ENCODE measurements at regions not wholly inside any gene's neighbourhood (a gene's known extent, or its start where the extent isn't known, plus 50 kb on each side); places are given as distances from the start of the nearest gene placed in this dataset.

- DNase-seq: no peak
- TF ChIP-seq GATA1 (IDR thresholded peaks at IDR 0.05; ENCODE audit: low read depth, low read length): no peak
- no peak for TF ChIP-seq POLR2A (IDR thresholded peaks at IDR 0.05; ENCODE audit: low read length)
Measured at GRCh38 chr1:8144323-8144722, 118.2 kb upstream of the ERRFI1 start.

GRCh38 chr1:8142955-8143629, 117.0 kb upstream of the ERRFI1 start:
- TF ChIP-seq POLR2A (IDR thresholded peaks at IDR 0.05; ENCODE audit: low read length) (no peak), GATA1 (IDR thresholded peaks at IDR 0.05; ENCODE audit: low read depth, low read length) (no peak)
- DNase-seq: no peak

GRCh38 chr1:8139941-8140340, 113.8 kb upstream of the ERRFI1 start:
- DNase-seq: no peak
- TF ChIP-seq GATA1 (IDR thresholded peaks at IDR 0.05; ENCODE audit: low read depth, low read length) (no peak), POLR2A (IDR thresholded peaks at IDR 0.05; ENCODE audit: low read length) (no peak)

GRCh38 chr1:8139383-8139782, 113.3 kb upstream of the ERRFI1 start:
- no peak for TF ChIP-seq POLR2A (IDR thresholded peaks at IDR 0.05; ENCODE audit: low read length)
- no peak for TF ChIP-seq GATA1 (IDR thresholded peaks at IDR 0.05; ENCODE audit: low read depth, low read length)

DNA sequence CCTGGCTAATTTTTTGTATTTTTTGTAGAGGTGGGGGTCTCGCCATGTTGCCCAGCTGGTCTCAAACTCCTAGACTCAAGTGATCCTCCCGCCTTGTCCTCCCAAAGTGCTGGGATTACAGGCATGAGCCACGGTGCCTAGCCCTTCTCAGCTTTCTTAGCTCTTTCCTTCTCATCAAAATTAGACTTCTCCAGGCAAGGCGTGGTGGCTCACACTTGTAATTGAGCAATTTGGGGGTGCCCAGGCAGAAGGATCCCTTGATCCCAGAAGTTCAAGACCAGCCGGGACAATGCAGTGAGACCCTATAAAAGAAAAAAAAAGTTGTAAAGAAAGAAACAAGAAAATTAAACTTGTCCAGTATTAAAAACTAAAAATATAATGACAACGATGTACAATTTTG, 112.6 kb upstream of the ERRFI1 start:
- TF ChIP-seq GATA1 (IDR thresholded peaks at IDR 0.05; ENCODE audit: low read depth, low read length) (no peak), POLR2A (IDR thresholded peaks at IDR 0.05; ENCODE audit: low read length) (no peak)
- no peak for DNase-seq

More at GRCh38 chr1:8139383-8139782, 113.3 kb upstream of the ERRFI1 start:
- DNase-seq: no peak

- TF ChIP-seq POLR2A (IDR thresholded peaks at IDR 0.05; ENCODE audit: low read length) (no peak), GATA1 (IDR thresholded peaks at IDR 0.05; ENCODE audit: low read depth, low read length) (no peak)
- DNase-seq: no peak
Measured at GRCh38 chr1:8137481-8138244, 111.6 kb upstream of the ERRFI1 start.

DNA sequence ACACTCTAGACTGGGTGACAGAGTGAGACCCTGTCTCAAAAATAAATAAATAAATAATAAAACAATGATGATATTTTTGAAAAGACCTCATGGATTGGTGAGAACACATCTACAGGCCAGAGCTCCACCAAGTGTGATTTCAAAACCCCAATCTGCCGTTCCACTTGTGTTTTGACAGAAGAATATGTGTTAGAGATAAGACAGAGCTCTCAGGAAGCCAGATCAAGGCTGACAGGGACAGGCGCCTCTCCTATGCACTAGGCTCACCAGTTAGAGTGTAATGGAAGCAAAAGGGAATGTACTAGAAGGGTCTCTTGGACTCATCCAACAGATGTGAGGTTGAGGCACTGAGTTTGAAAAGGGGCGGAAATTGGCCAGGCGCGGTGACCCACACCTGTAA, 110.7 kb upstream of the ERRFI1 start:
- TF ChIP-seq GATA1 (IDR thresholded peaks at IDR 0.05; ENCODE audit: low read depth, low read length) (no peak), POLR2A (IDR thresholded peaks at IDR 0.05; ENCODE audit: low read length) (no peak)
- no peak for DNase-seq

DNA sequence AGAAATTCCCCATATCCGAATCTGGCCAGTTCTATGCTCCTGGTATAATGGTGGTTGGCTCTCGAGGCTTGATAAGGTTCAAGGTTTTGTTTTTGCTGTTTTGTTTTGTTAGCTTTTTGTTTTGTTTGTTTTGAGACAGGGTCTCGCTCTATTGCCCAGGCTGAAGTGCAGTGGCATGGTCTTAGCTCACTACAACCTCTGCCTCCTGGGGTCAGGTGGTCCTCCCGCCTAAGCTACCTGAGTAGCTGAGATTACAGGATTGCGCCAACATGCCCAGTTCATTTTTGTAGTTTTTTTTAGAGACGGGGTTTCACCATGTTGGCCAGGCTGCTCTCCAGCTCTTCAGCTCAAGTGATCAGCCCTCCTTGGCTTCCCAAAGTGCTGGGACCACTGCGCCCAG, 109.1 kb upstream of the ERRFI1 start:
- TF ChIP-seq POLR2A (IDR thresholded peaks at IDR 0.05; ENCODE audit: low read length) (no peak), GATA1 (IDR thresholded peaks at IDR 0.05; ENCODE audit: low read depth, low read length) (no peak)
- no peak for DNase-seq

- no peak for DNase-seq
- TF ChIP-seq POLR2A (IDR thresholded peaks at IDR 0.05; ENCODE audit: low read length) (no peak), GATA1 (IDR thresholded peaks at IDR 0.05; ENCODE audit: low read depth, low read length) (no peak)
Measured at GRCh38 chr1:8134546-8135235, 108.6 kb upstream of the ERRFI1 start.

DNA sequence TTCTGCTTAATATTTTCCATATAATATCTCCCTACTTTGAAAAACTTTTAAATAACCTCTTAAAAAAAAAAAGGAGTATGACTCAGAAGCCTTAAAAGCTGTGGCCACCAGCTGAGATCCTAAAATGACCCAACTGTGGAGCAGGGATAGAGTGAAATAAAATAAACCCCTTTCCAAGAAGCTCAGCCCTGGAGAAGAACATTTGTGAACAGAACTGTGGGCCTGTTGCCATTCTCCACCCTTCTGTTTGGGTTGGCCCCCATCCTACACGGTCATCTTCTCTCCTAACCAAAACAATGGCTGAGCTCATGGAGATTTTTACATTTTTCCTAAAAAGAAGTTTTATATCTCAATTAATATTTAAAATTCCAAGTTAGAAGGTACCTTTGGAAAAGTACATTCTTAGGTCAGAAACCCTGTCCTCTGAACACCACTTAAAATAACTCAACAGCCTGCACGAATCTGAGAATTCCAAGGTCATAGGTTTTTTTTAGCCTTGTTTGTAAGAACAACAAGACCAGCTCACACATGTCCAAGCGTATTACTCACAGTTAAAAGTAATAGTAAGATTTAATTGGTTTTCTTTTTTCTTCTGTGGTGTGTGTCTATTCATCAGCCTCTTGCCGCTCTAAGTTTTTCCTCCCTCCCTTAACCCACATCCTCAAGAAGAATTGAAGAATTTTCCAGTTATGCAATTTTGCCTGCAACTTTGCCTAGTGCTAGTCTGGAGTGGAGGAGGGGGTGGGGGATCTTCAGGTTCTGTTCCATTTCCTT, 107.7 kb upstream of the ERRFI1 start:
- TF ChIP-seq POLR2A (IDR thresholded peaks at IDR 0.05; ENCODE audit: low read length) (no peak), GATA1 (IDR thresholded peaks at IDR 0.05; ENCODE audit: low read depth, low read length) (no peak)
- DNase-seq: no peak

DNA sequence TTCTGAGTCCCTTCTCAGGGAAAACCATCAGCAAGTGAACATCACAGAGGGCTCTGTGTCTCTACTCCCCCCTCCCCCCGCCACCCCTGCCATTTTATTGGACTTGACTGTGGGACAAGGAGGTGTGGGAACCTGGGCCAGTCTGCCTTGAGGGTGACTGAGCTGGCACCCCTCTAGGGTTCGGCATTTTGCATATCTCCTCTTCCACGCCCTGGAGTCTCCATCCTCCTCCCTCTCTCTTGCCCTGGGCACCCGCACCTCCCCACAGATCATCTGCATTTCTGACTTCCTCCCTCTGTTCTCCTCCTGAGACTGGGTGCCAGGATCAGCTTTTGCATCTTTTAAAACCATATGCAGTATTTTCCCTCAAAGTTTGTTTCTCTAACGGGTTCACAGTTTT, 107.1 kb upstream of the ERRFI1 start:
- no peak for DNase-seq
- TF ChIP-seq POLR2A (IDR thresholded peaks at IDR 0.05; ENCODE audit: low read length) (no peak), GATA1 (IDR thresholded peaks at IDR 0.05; ENCODE audit: low read depth, low read length) (no peak)

GRCh38 chr1:8127171-8127641, 101.1 kb upstream of the ERRFI1 start:
- TF ChIP-seq GATA1 (IDR thresholded peaks at IDR 0.05; ENCODE audit: low read depth, low read length) (no peak), POLR2A (IDR thresholded peaks at IDR 0.05; ENCODE audit: low read length) (no peak)
- DNase-seq: no peak
